ENCODE measurements at regions not wholly inside any gene's neighbourhood (a gene's known extent, or its start where the extent isn't known, plus 50 kb on each side); places are given as distances from the start of the nearest gene placed in this dataset.

DNA sequence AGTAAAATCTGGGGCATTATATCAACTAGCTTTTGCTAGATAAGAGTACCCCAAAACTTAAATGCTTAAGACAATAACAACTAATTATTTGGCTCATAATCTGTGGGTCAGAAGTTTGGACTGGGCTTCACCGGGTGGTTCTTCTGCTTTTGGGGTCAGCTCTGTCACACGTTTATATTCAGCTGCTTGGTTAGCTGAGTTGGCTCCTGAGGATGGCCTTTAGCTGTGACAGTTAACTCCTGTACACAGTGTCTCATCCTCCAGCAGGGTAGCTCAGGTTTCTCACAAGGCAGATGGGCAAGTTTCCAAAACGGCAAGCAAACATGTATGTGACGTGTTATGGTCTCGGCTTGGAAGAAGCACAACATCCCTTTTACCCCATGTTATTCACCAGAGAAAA is 488.2 kb downstream of the TLE4 start:
- TF ChIP-seq, protein P1, sequence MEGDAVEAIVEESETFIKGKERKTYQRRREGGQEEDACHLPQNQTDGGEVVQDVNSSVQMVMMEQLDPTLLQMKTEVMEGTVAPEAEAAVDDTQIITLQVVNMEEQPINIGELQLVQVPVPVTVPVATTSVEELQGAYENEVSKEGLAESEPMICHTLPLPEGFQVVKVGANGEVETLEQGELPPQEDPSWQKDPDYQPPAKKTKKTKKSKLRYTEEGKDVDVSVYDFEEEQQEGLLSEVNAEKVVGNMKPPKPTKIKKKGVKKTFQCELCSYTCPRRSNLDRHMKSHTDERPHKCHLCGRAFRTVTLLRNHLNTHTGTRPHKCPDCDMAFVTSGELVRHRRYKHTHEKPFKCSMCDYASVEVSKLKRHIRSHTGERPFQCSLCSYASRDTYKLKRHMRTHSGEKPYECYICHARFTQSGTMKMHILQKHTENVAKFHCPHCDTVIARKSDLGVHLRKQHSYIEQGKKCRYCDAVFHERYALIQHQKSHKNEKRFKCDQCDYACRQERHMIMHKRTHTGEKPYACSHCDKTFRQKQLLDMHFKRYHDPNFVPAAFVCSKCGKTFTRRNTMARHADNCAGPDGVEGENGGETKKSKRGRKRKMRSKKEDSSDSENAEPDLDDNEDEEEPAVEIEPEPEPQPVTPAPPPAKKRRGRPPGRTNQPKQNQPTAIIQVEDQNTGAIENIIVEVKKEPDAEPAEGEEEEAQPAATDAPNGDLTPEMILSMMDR (IDR thresholded peaks at IDR 0.05): no peak
- TF ChIP-seq POLR2A (IDR thresholded peaks at IDR 0.05) (no peak), POLR2AphosphoS5 (IDR thresholded peaks at IDR 0.05; ENCODE audit: insufficient read depth in 1 of 2, low read depth in 1 of 2) (no peak)

All from vagina (tissue), 2 donors.